NCI-H2029 treated with DMSO at 0.1 percent for 48 hours (cell line): ENCODE measurements at regions not wholly inside any gene's neighbourhood (a gene's known extent, or its start where the extent isn't known, plus 50 kb on each side); places are given as distances from the start of the nearest gene placed in this dataset.
"Not testable (repeated sequence)": the region's sequence is repeated elsewhere in the genome, so short reads cannot be mapped to it uniquely, and the experiment has no call there.

Experiments
- DNase-seq: peaks from one replicate; lab custom pipeline; 2025; lab: John Stamatoyannopoulos, UW

GRCh38 chr18:22700920-22701319 is 232.2 kb upstream of the RBBP8 start:
- no peak for DNase-seq

GRCh38 chr18:22701326-22701725 is 231.8 kb upstream of the RBBP8 start:
- DNase-seq, result no peak

GRCh38 chr18:22701795-22702194 is 231.3 kb upstream of the RBBP8 start:
- no peak for DNase-seq

- DNase-seq, result no peak
Measured at GRCh38 chr18:22702806-22703205, 230.3 kb upstream of the RBBP8 start.

GRCh38 chr18:22703883-22704585 is 229.1 kb upstream of the RBBP8 start:
- no peak for DNase-seq

- DNase-seq, result no peak
Measured at GRCh38 chr18:22704586-22704918, 228.6 kb upstream of the RBBP8 start.

- DNase-seq, result no peak
Measured at GRCh38 chr18:22705328-22705727, 227.8 kb upstream of the RBBP8 start.

GRCh38 chr18:22706025-22706424 is 227.1 kb upstream of the RBBP8 start:
- DNase-seq, result not testable (repeated sequence)

GRCh38 chr18:22709288-22710060 is 223.7 kb upstream of the RBBP8 start:
- DNase-seq, result no peak

- no peak for DNase-seq
Measured at GRCh38 chr18:22710673-22711191, 222.4 kb upstream of the RBBP8 start.

GRCh38 chr18:22711192-22711685 is 221.9 kb upstream of the RBBP8 start:
- DNase-seq, result no peak

- no peak for DNase-seq
Measured at GRCh38 chr18:22713511-22713910, 219.6 kb upstream of the RBBP8 start.

- DNase-seq, result not testable (repeated sequence)
Measured at GRCh38 chr18:22717536-22717935, 215.6 kb upstream of the RBBP8 start.

- DNase-seq, result no peak
Measured at GRCh38 chr18:22723221-22723620, 209.9 kb upstream of the RBBP8 start.

- DNase-seq, result no peak
Measured at GRCh38 chr18:22723773-22724172, 209.4 kb upstream of the RBBP8 start.

GRCh38 chr18:22726469-22726868 is 206.7 kb upstream of the RBBP8 start:
- no peak for DNase-seq

- DNase-seq, result no peak
Measured at GRCh38 chr18:22728016-22728415, 205.1 kb upstream of the RBBP8 start.

GRCh38 chr18:22728481-22729105 is 204.5 kb upstream of the RBBP8 start:
- DNase-seq, result no peak

- no peak for DNase-seq
Measured at GRCh38 chr18:22731398-22731797, 201.7 kb upstream of the RBBP8 start.

- DNase-seq, result no peak
Measured at GRCh38 chr18:22734105-22734661, 198.9 kb upstream of the RBBP8 start.

GRCh38 chr18:22734791-22735627 is 198.1 kb upstream of the RBBP8 start:
- no peak for DNase-seq

- DNase-seq, result no peak
Measured at GRCh38 chr18:22737054-22737453, 196.1 kb upstream of the RBBP8 start.
